HCT116 (cell line): ENCODE measurements at regions not wholly inside any gene's neighbourhood (a gene's known extent, or its start where the extent isn't known, plus 50 kb on each side); places are given as distances from the start of the nearest gene placed in this dataset.
"Not testable (repeated sequence)": the region's sequence is repeated elsewhere in the genome, so short reads cannot be mapped to it uniquely, and the experiment has no call there.

Experiments
- CEBPB ChIP-seq: IDR thresholded peaks from 2 replicates; pipeline ENCODE4 v1.6.1; 2012; ENCODE audit warnings: low read depth
- CTCF ChIP-seq, 3 experiments: fragments of 200-600 bp in 1 of 3; sonication (generic) in 1 of 3; IDR thresholded peaks in 2 of 3; conservative IDR thresholded peaks in 1 of 3; 2 replicates each; pipeline ENCODE4 v1.5.1; 2012 to 2017; ENCODE audit warnings: low read depth in 2 of 3, low read length in 2 of 3, antibody characterized with exemption in 1 of 3, borderline replicate concordance in 1 of 3, control low read depth in 1 of 3, mild to moderate bottlenecking in 1 of 3, mixed read lengths in 1 of 3, mixed run types in 1 of 3, moderate library complexity in 1 of 3; ENCODE audit not compliant: insufficient read depth in 1 of 3
- EGR1 ChIP-seq: IDR thresholded peaks from 2 replicates; pipeline ENCODE4 v1.6.1; 2012; ENCODE audit warnings: low read depth
- EZH2phosphoT487 ChIP-seq: fragments of 200-600 bp; IDR thresholded peaks from 2 replicates; pipeline ENCODE4 v1.6.1; 2018; ENCODE audit warnings: antibody characterized with exemption, borderline replicate concordance
- JUND ChIP-seq: IDR thresholded peaks from 2 replicates; pipeline ENCODE4 v1.6.1; 2012
- POLR2A ChIP-seq: IDR thresholded peaks from 2 replicates; pipeline ENCODE4 v1.7.0; 2011; ENCODE audit warnings: borderline replicate concordance; ENCODE audit not compliant: insufficient read depth, insufficient read length; ENCODE audit errors: extremely low read depth
- POLR2AphosphoS5 ChIP-seq: IDR thresholded peaks from 2 replicates; pipeline ENCODE4 v1.6.1; 2011; ENCODE audit warnings: mild to moderate bottlenecking, low read depth, low read length, moderate library complexity
- RAD21 ChIP-seq: IDR thresholded peaks from 2 replicates; pipeline ENCODE4 v1.6.1; 2012; ENCODE audit warnings: low read depth, mild to moderate bottlenecking
- REST ChIP-seq: IDR thresholded peaks from 2 replicates; pipeline ENCODE4 v1.6.1; 2012; ENCODE audit warnings: low read depth
- SIN3A ChIP-seq: IDR thresholded peaks from 2 replicates; pipeline ENCODE4 v1.6.1; 2012; ENCODE audit warnings: low read depth

GRCh38 chr4:85033838-85034237 is 67.3 kb upstream of the WDFY3 start:
- TF ChIP-seq POLR2AphosphoS5; CEBPB; CTCF (IDR thresholded peaks at IDR 0.05 in 2 of 3, conservative IDR thresholded peaks at IDR 0.05 in 1 of 3; ENCODE audit: borderline replicate concordance in 1 of 3, insufficient read depth in 1 of 3, low read depth in 2 of 3, low read length in 2 of 3); SIN3A; RAD21; POLR2A; EZH2phosphoT487; EGR1; JUND; REST: not testable (repeated sequence)
